MM.1S (cell line): ENCODE measurements at regions not wholly inside any gene's neighbourhood (a gene's known extent, or its start where the extent isn't known, plus 50 kb on each side); places are given as distances from the start of the nearest gene placed in this dataset.
A peak's percentile ranks its signal among the peaks of the same experiment; 100 is the strongest.

Experiments used
- DNase-seq: peaks from one replicate; pipeline ENCODE4 v3.0.0-alpha.2; 2015
- H2AFZ ChIP-seq: fragments of 300-600 bp; sonication (generic); 2 replicates; pipeline ENCODE4 v1.6.0; 2016; ENCODE audit warnings: antibody characterized with exemption, low read length
- H3F3A ChIP-seq: fragments of 300-600 bp; sonication (generic); 2 replicates; pipeline ENCODE4 v1.6.1; 2016; ENCODE audit warnings: mild to moderate bottlenecking, antibody characterized with exemption, low read length, moderate library complexity, mixed read lengths; ENCODE audit not compliant: insufficient read depth
- H3K27ac ChIP-seq: fragments of 300-600 bp; sonication (generic); 2 replicates; pipeline ENCODE4 v1.5.1; 2016; ENCODE audit warnings: mild to moderate bottlenecking, low read length
- H3K27me3 ChIP-seq: fragments of 300-600 bp; sonication (generic); replicated peaks from 2 replicates; pipeline ENCODE4 v1.6.0; 2016; ENCODE audit warnings: low read length; ENCODE audit not compliant: insufficient read depth
- H3K36me3 ChIP-seq: fragments of 300-600 bp; sonication (generic); replicated peaks from 2 replicates; pipeline ENCODE4 v1.6.1; 2016; ENCODE audit warnings: mild to moderate bottlenecking, low read length, mixed read lengths; ENCODE audit not compliant: insufficient read depth
- H3K4me1 ChIP-seq: fragments of 300-600 bp; sonication (generic); 2 replicates; pipeline ENCODE4 v1.6.1; 2016; ENCODE audit warnings: low read length, mixed read lengths
- H3K4me2 ChIP-seq: fragments of 300-600 bp; sonication (generic); 2 replicates; pipeline ENCODE4 v1.6.0; 2016; ENCODE audit warnings: low read depth, low read length
- H3K4me3 ChIP-seq: fragments of 300-600 bp; sonication (generic); 2 replicates; pipeline ENCODE4 v1.5.1; 2016; ENCODE audit warnings: low read length, mixed read lengths
- H3K79me2 ChIP-seq: fragments of 300-600 bp; sonication (generic); 2 replicates; pipeline ENCODE4 v1.6.1; 2016; ENCODE audit warnings: mixed run types, low read length, mixed read lengths
- H3K9ac ChIP-seq: fragments of 300-600 bp; sonication (generic); 2 replicates; pipeline ENCODE4 v1.6.1; 2016; ENCODE audit warnings: low read length, mixed read lengths
- H3K9me2 ChIP-seq: fragments of 300-600 bp; sonication (generic); replicated peaks from 2 replicates; pipeline ENCODE4 v1.6.1; 2016; ENCODE audit warnings: mild to moderate bottlenecking, low read length, mixed read lengths; ENCODE audit not compliant: insufficient read depth
- H3K9me3 ChIP-seq: fragments of 300-600 bp; sonication (generic); replicated peaks from 2 replicates; pipeline ENCODE4 v1.6.1; 2016; ENCODE audit warnings: mild to moderate bottlenecking, low read length, mixed read lengths; ENCODE audit not compliant: insufficient read depth
- H4K20me1 ChIP-seq: fragments of 300-600 bp; sonication (generic); 2 replicates; pipeline ENCODE4 v1.6.1; 2016; ENCODE audit warnings: mild to moderate bottlenecking, low read length, moderate library complexity, mixed read lengths; ENCODE audit not compliant: insufficient read depth
- EZH2 ChIP-seq: fragments of 300-600 bp; sonication (generic); optimal IDR thresholded peaks from 2 replicates; pipeline ENCODE3; 2017; ENCODE audit warnings: low read depth, mild to moderate bottlenecking, antibody characterized with exemption, low read length, mixed read lengths
- EZH2phosphoT487 ChIP-seq: fragments of 300-600 bp; sonication (generic); IDR thresholded peaks from 2 replicates; pipeline ENCODE4 v1.6.1; 2018; ENCODE audit warnings: antibody characterized with exemption, low read length
- TF ChIP-seq, protein P1 (sequence below): fragments of 300-600 bp; sonication (generic); IDR thresholded peaks from 2 replicates; pipeline ENCODE4 v1.5.1; 2016; ENCODE audit warnings: antibody characterized with exemption, low read length, mixed read lengths

DNA sequence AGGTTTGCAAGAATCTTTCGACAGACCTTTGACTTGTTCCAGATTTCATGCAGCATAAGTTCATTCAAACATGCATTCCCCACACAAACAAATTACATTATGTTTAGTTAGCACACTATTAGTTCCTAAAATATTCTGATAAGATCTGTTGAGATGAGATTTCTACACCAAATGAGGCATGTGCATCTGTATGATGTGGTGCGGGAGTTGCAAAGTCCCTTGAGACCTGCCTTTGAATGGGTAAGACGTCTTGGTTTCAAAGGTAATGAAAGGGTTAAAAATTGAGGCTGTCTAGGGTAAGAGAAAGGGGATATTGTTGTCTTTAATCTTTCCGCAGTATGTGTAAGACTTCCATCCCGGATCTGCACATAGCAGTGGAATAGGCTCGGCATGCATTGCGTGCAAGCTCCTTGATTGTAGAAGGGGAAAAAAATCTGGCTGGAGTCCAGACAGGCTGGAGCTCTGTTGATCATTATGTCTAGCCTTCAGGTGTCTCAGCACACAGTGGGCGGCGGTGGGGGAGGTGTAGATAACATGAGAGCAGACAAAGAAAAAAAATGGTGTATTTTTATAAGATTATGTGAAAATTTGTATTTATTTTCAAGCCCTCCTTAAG lies 296.6 kb downstream of the PTPRC start:
- Histone ChIP-seq H3K9me2 (no peaks in the 10 kb centered on the region), H3K36me3 (no peaks in the 10 kb centered on the region), H3K27me3 (no peaks in the 10 kb centered on the region), H3K4me2 (no peak overlapping the region), H3K9ac (no peak overlapping the region), H3K79me2 (no peaks in the 10 kb centered on the region), H2AFZ (no peak overlapping the region), H3K9me3 (no peaks in the 10 kb centered on the region), H3K27ac (no peak overlapping the region), H3K4me1 (peaks cover 4% of the 10 kb centered on the region; the same call in 1 of the 2 replicates), H3F3A (no peaks in the 10 kb centered on the region; the same call in 1 of the 2 replicates), H3K4me3 (no peak overlapping the region), H4K20me1 (no peaks in the 10 kb centered on the region)
- no peak for DNase-seq
- TF ChIP-seq EZH2 (no peak), EZH2phosphoT487 (no peak)
- TF ChIP-seq, protein P1, sequence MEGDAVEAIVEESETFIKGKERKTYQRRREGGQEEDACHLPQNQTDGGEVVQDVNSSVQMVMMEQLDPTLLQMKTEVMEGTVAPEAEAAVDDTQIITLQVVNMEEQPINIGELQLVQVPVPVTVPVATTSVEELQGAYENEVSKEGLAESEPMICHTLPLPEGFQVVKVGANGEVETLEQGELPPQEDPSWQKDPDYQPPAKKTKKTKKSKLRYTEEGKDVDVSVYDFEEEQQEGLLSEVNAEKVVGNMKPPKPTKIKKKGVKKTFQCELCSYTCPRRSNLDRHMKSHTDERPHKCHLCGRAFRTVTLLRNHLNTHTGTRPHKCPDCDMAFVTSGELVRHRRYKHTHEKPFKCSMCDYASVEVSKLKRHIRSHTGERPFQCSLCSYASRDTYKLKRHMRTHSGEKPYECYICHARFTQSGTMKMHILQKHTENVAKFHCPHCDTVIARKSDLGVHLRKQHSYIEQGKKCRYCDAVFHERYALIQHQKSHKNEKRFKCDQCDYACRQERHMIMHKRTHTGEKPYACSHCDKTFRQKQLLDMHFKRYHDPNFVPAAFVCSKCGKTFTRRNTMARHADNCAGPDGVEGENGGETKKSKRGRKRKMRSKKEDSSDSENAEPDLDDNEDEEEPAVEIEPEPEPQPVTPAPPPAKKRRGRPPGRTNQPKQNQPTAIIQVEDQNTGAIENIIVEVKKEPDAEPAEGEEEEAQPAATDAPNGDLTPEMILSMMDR, result no peak

DNA sequence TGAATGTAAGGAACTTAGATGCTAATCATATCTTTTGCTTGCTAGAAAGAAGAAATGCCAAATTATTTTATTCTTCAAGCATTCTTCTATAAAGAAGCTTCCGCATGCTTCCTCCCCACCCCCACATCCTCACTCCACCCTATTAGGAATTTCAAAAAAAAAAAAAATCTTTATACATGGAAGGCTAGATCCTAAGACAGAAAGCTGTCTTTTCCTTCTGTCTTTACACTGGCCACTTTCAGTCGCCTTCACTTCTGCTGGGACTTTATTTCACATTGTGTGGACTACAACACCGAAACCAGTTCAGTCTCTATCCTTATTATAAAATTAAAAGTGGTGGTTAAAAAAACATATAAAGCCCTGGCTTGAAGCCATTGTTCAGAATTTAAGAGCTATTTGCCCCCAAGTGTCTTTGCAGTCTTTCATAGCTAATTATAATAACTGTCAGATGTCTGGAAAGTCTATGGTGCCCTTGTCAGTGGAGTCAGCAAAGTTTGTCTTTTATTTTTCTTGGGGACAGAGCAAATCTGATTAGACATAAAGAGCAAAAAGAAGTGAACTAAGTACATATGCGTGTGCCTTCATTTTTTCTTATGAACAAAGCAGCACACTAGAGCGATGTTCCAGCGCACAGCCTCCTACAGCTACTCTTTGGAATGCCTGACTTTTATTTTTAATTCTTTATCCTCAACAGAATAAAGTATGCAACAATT lies 297.7 kb downstream of the PTPRC start:
- peak overlapping the region; percentile 12; the same call in 1 of the 2 replicates for H3K27ac ChIP-seq
- no peaks in the 10 kb centered on the region for H3K27me3 ChIP-seq
- no peak for DNase-seq
- TF ChIP-seq, protein P1, result no peak
- TF ChIP-seq EZH2phosphoT487, result no peak
- H2AFZ ChIP-seq, result peak overlapping the region; percentile 29
- no peaks in the 10 kb centered on the region for H3K9me2 ChIP-seq
- H3K4me1 ChIP-seq, result no peaks in the 10 kb centered on the region
- peak overlapping the region; percentile 39; the same call in 1 of the 2 replicates for H3K9ac ChIP-seq
- no peaks in the 10 kb centered on the region for H4K20me1 ChIP-seq
- H3K9me3 ChIP-seq, result no peaks in the 10 kb centered on the region
- H3K4me3 ChIP-seq, result peak overlapping the region; percentile 60
- peak overlapping the region; percentile 45 for H3K4me2 ChIP-seq
- H3K79me2 ChIP-seq, result no peaks in the 10 kb centered on the region
- no peaks in the 10 kb centered on the region for H3K36me3 ChIP-seq
- H3F3A ChIP-seq, result no peaks in the 10 kb centered on the region

DNA sequence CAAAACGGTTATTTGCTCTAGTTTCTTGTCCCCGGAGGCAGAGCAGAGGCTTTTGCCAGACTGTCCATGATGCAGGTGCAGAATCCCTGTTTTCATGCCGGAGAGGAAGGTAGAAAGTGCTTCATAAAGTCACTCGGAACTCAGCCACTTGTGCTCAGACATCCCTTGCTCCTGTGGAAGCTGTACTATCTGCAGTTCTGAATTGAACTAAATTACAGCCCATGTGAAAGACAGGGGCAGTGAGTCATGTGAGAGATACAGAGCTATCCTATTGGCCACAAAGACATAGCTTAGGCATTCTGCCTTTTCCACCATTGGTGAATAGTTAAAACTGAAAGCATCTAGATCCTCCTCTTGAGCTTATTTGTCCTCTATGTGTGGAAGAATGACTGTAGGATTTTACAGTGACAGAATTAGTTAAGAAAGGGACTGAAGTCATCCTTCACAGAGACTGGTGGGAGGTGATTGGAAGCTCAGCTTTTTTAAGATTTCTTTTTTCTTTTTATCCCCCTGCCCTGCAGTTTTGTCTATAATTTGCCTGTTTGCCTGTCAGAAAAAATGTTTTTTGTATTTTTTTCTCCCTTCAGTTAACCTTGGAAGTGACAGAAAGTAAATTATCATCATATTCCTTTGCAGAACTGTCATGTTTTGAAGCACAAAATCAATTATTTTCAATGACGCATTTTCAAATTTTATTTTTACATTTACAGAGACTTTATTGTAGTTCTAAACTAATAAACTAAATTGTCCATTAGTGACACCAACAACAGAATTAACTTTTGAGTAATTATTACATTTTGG lies 298.6 kb downstream of the PTPRC start:
- no peaks in the 10 kb centered on the region for H3K9me3 ChIP-seq
- H3K27ac ChIP-seq, result peak overlapping the region; percentile 12; the same call in 1 of the 2 replicates
- no peaks in the 10 kb centered on the region for H3F3A ChIP-seq
- peak overlapping the region; percentile 45 for H3K4me2 ChIP-seq
- H4K20me1 ChIP-seq, result no peaks in the 10 kb centered on the region
- peak overlapping the region; percentile 29 for H2AFZ ChIP-seq
- H3K9ac ChIP-seq, result peak overlapping the region; percentile 39; the same call in 1 of the 2 replicates
- no peaks in the 10 kb centered on the region for H3K9me2 ChIP-seq
- H3K36me3 ChIP-seq, result no peaks in the 10 kb centered on the region
- H3K4me3 ChIP-seq, result peak overlapping the region; percentile 60
- TF ChIP-seq EZH2, result no peak
- TF ChIP-seq EZH2phosphoT487, result no peak
- TF ChIP-seq, protein P1, result no peak
- H3K27me3 ChIP-seq, result no peaks in the 10 kb centered on the region
- H3K79me2 ChIP-seq, result no peaks in the 10 kb centered on the region
- no peaks in the 10 kb centered on the region for H3K4me1 ChIP-seq
- DNase-seq, result peak; percentile 88
